Motor neuron (in vitro differentiated cells): ENCODE measurements at regions not wholly inside any gene's neighbourhood (a gene's known extent, or its start where the extent isn't known, plus 50 kb on each side); places are given as distances from the start of the nearest gene placed in this dataset.
"Not testable (repeated sequence)": the region's sequence is repeated elsewhere in the genome, so short reads cannot be mapped to it uniquely, and the experiment has no call there.

Experiments used
- ATAC-seq, 8 experiments: fragments of 200-7000 bp; cut with Tn5 transposase; replicated peaks in 6 of 8; 2 replicates each; pipeline ENCODE4 v1.8.0; 2021; ENCODE audit warnings: mild to moderate bottlenecking in 8 of 8, moderate library complexity in 8 of 8
- H3K27ac ChIP-seq, 2 donors: fragments of 250-450 bp; sonication (Bioruptor Pico); 2 replicates each; pipeline ENCODE4 v1.9.0; 2021; ENCODE audit warnings: antibody characterized with exemption in 2 of 2, mild to moderate bottlenecking in 2 of 2, moderate library complexity in 1 of 2
- H3K4me1 ChIP-seq, 2 donors: fragments of 250-450 bp; sonication (Bioruptor Pico); replicated peaks in 1 of 2; 2 replicates each; pipeline ENCODE4 v1.6.1; 2021; ENCODE audit warnings: antibody characterized with exemption in 2 of 2, mild to moderate bottlenecking in 2 of 2, moderate library complexity in 1 of 2
- H3K4me3 ChIP-seq, 5 donors: fragments of 250-450 bp; sonication (Bioruptor Pico); 2 replicates each; pipeline ENCODE4 v1.9.0; 2021; ENCODE audit warnings: antibody characterized with exemption in 5 of 5, mild to moderate bottlenecking in 5 of 5, moderate library complexity in 4 of 5
- WGBS, 10 experiments: fragments of 450-650 bp; shearing (Covaris generic); methylation state at CpG; one replicate each; pipeline ENCODE4 v1.0.0; 2022; 5-methylcytosine and 5-hydroxymethylcytosine counted together
- in situ Hi-C, 9 experiments: fragments of 400-800 bp; cut with MboI; loops; one replicate each; pipeline ENCODE4 v1.15.0; 2021; ENCODE audit warnings: low sequenced_read_pairs in 9 of 9, low pct_unique_long_range_greater_than_20kb in 2 of 9; ENCODE audit not compliant: unreplicated experiment in 9 of 9

DNA sequence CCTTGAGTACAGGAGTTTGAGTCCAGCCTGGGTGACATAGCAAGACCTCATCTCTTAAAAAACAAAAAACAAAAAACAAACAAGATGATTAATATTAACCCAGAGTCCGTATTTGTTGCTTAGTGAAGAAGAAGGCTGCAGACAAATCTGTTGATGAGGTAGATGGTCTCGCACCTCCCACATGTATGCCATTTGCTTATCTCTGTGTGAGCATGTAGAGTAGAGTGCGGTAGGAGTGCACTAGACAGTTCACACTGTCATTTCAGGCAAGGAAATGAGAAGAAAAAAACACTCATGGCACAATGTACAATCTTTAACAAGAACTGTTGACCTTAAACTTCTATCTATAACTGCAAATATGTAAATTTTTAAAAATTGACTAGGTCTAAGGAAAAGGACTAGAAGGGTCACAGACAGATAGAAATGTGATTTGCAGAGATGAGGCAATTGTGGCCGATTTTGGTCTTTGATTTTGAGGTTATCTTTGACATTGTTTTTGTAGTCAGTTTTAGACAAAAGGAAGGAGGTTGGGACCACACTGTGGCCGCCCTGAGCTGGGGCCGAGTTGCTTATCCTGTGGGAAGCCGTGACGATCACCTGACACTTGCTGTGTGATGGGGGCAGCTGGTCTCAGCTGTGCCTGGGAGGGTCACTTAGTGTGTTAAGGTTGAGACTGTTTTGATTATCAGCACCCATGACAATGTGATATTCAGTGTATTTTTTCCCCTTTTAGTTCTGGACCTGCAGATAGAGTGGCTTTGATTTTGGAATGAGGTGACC is 127.2 kb downstream of the LAT start:
- H3K27ac ChIP-seq, H3K4me3 ChIP-seq, ATAC-seq, H3K4me1 ChIP-seq, in situ Hi-C loops: not testable (repeated sequence)
- 47 to 90% (median 66%) methylated on average over 2 to 7 of the region's 8 CpGs; no CpG with 5 or more reads in 2 of the 10 experiments for WGBS, 10 experiments

GRCh38 chr16:29111421-29111820 is 126.6 kb downstream of the LAT start:
- H3K4me1 ChIP-seq: peaks cover 0 to 3% of the 10 kb centered on the region in 2 donors
- 76 to 100% (median 94%) methylated on average over 2 to 5 of the region's 5 CpGs; no CpG with 5 or more reads in 4 of the 10 experiments for WGBS, 10 experiments
- no peak overlapping the region for H3K27ac ChIP-seq
- ATAC-seq: no peak
- in situ Hi-C loops: no loop called here
- H3K4me3 ChIP-seq: no peak overlapping the region

- H3K27ac ChIP-seq, in situ Hi-C loops, H3K4me1 ChIP-seq, H3K4me3 ChIP-seq: not testable (repeated sequence)
- no CpG with 5 or more reads among the region's 6 CpGs for WGBS, 10 experiments
- peak in 1 of 8 experiments; percentile 39 for ATAC-seq
Measured at GRCh38 chr16:29108625-29109169, 123.8 kb downstream of the LAT start.

GRCh38 chr16:29107299-29107698 is 122.4 kb downstream of the LAT start:
- no peak overlapping the region for H3K27ac ChIP-seq
- in situ Hi-C loops: no loop called here
- no peak overlapping the region for H3K4me3 ChIP-seq
- ATAC-seq: no peak
- H3K4me1 ChIP-seq: no peaks in the 10 kb centered on the region
- no CpG with 5 or more reads among the region's 21 CpGs for WGBS, 10 experiments

DNA sequence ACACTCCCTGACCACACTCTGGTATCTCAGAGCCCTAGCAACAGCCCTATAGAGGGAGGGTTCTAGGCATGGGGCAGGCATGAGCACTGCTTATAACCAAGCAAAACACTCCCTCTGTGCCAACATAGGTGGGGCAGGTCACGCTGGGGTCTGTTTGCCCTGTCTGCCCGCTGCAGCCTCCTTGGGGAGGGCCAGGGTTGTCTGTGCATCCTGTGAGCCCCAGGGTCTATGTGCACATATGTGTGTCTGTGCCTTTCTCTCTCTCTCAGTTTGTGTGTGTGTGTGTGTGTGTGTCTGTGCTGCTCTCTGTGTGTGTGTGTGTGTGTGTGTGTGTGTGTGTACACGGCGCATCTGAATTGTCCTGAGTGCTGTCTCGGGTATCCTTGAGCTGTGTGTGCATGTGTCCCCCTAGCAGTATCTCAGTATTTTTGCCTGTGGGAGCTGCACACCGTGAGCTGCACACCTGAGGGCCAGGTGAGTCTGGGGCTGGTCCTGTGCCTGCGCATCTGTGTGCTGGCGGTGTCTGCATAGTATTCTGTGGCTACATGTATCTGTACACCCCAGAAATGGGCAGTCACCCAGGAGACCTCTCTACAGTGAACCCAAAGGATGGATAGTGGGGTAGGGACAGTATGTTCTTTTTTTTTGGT is 121.5 kb downstream of the LAT start:
- H3K4me3 ChIP-seq, H3K4me1 ChIP-seq, H3K27ac ChIP-seq, in situ Hi-C loops: not testable (repeated sequence)
- WGBS, 10 experiments: no CpG with 5 or more reads among the region's 8 CpGs
- ATAC-seq: peak in 3 of 8 experiments; percentile 28 to 41 (median 34)

DNA sequence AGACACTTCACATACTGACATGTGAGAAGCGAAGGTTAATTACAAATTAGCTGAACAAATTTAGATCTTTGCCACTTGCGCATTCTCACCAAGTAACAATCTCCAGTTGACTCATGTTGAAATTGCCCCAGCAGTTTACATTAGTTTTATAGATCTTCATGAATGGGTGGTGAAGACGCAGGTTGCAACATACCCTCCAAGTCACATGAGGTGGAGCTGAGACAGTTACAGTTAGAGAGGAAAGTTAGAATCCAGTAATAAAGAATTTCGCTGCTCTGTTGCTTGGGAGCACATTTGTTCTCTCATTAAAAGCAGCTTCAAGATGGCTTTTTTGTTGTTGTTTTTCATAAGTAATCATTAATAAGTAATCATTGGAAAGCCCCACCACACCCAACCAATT is 119.7 kb downstream of the LAT start:
- in situ Hi-C loops, H3K27ac ChIP-seq, H3K4me1 ChIP-seq, H3K4me3 ChIP-seq: not testable (repeated sequence)
- no CpG with 5 or more reads among the region's 4 CpGs for WGBS, 10 experiments
- peak in 3 of 8 experiments; percentile 20 to 57 (median 35) for ATAC-seq

DNA sequence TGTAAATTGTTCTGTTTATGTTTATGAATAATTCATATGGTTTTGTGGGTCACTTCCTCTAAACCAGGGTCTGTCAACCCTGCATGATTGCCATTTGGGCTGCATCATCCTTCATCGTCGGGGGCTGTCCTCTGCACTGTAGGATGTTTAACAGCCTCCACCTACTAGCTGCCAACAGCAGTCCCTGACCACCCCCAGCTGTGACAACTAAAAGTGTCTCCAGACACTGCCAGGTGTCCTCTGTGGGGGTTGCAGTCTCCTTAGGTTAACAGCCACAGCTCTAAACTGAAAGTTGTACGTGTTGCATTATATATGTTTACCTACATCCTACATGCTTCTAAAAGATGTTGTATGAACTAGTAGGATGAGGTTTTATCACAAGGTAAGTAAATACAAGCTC is 113.1 kb downstream of the LAT start:
- ATAC-seq, in situ Hi-C loops: not testable (repeated sequence)
- no CpG with 5 or more reads among the region's 3 CpGs for WGBS, 10 experiments

GRCh38 chr16:29094729-29095624 is 110.1 kb downstream of the LAT start:
- H3K27ac ChIP-seq: not testable (repeated sequence)

More for the DNA sequence above, 113.1 kb downstream of the LAT start:
- not testable (repeated sequence) for H3K27ac ChIP-seq, H3K4me1 ChIP-seq, H3K4me3 ChIP-seq

DNA sequence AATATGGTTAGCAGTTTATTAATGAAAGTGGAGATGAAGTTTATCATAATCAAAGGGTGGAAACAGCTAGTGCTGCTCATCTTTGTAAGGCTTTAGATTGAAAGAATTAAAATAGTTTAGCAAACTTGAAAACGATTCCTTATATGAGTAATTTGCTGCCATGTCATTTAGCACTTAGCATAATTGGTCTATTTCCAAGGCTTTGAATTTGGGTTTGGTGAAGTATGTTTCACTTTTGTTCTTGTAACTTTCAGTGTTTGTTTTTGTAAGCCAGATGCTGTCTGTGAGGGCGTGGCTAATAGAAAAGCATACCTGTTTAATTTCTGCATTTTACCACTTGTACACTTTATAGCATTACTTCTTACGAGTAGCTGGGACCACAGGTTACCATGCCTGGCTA is 109.5 kb downstream of the LAT start:
- peak in 3 of 8 experiments; percentile 29 to 53 (median 51) for ATAC-seq
- H3K4me1 ChIP-seq, H3K4me3 ChIP-seq, H3K27ac ChIP-seq, in situ Hi-C loops: not testable (repeated sequence)
- 0 to 40% methylated on average over 1 to 2 of the region's 3 CpGs; no CpG with 5 or more reads in 8 of the 10 experiments for WGBS, 10 experiments

More at GRCh38 chr16:29094729-29095624, 110.1 kb downstream of the LAT start:
- WGBS, 10 experiments: 7% methylated on average over 3 of the region's 13 CpGs; no CpG with 5 or more reads in 9 of the 10 experiments
- in situ Hi-C loops, H3K4me1 ChIP-seq, H3K4me3 ChIP-seq: not testable (repeated sequence)
- peak; percentile 56 to 90 (median 73) for ATAC-seq

- H3K4me3 ChIP-seq, in situ Hi-C loops, ATAC-seq, H3K27ac ChIP-seq, H3K4me1 ChIP-seq: not testable (repeated sequence)
Measured at GRCh38 chr16:29089679-29090078, 104.8 kb downstream of the LAT start.

- H3K27ac ChIP-seq, H3K4me1 ChIP-seq, ATAC-seq, H3K4me3 ChIP-seq, in situ Hi-C loops: not testable (repeated sequence)
- 80 to 100% methylated on average over 1 of the region's 4 CpGs; no CpG with 5 or more reads in 8 of the 10 experiments for WGBS, 10 experiments
Measured at GRCh38 chr16:29087673-29088072, 102.8 kb downstream of the LAT start.

- peak overlapping the region; percentile 31 to 48 (median 35) for H3K4me3 ChIP-seq
- ATAC-seq: peak; percentile 88 to 93 (median 90)
- H3K27ac ChIP-seq, in situ Hi-C loops, H3K4me1 ChIP-seq: not testable (repeated sequence)
- no CpG with 5 or more reads among the region's 74 CpGs for WGBS, 10 experiments
Measured at GRCh38 chr16:29081829-29082639, 97.2 kb downstream of the LAT start.
